GM19351 (cell line): ENCODE measurements at regions not wholly inside any gene's neighbourhood (a gene's known extent, or its start where the extent isn't known, plus 50 kb on each side); places are given as distances from the start of the nearest gene placed in this dataset.

Experiments
- ATAC-seq: cut with Tn5 transposase; IDR thresholded peaks from one replicate; pipeline ENCODE4 v1.9.1; 2021; ENCODE audit warnings: mild to moderate bottlenecking, moderate library complexity; ENCODE audit not compliant: unreplicated experiment

- ATAC-seq: no peak
Measured at GRCh38 chr5:87885758-87886157, 382.9 kb downstream of the TMEM161B start.

- no peak for ATAC-seq
Measured at GRCh38 chr5:87877495-87877894, 391.1 kb downstream of the TMEM161B start.

GRCh38 chr5:87877023-87877422, 391.6 kb downstream of the TMEM161B start:
- ATAC-seq: peak; percentile 68

GRCh38 chr5:87876616-87877015, 392.0 kb downstream of the TMEM161B start:
- peak; percentile 53 for ATAC-seq

- ATAC-seq: no peak
Measured at GRCh38 chr5:87872986-87873385, 395.7 kb downstream of the TMEM161B start.

GRCh38 chr5:87868792-87869191, 399.9 kb downstream of the TMEM161B start:
- ATAC-seq: no peak

- no peak for ATAC-seq
Measured at GRCh38 chr5:87867281-87867680, 401.4 kb downstream of the TMEM161B start.

GRCh38 chr5:87853541-87853940, 415.1 kb downstream of the TMEM161B start:
- ATAC-seq: no peak

- ATAC-seq: no peak
Measured at GRCh38 chr5:87851603-87852002, 417.0 kb downstream of the TMEM161B start.

GRCh38 chr5:87850843-87851242, 417.8 kb downstream of the TMEM161B start:
- peak; percentile 67 for ATAC-seq

GRCh38 chr5:87845734-87846133, 422.9 kb downstream of the TMEM161B start:
- ATAC-seq: no peak

GRCh38 chr5:87844866-87845265, 423.8 kb downstream of the TMEM161B start:
- ATAC-seq: no peak

- ATAC-seq: no peak
Measured at GRCh38 chr5:87844449-87844848, 424.2 kb downstream of the TMEM161B start.

- no peak for ATAC-seq
Measured at GRCh38 chr5:87836696-87837095, 424.0 kb upstream of the CCNH start.

GRCh38 chr5:87831499-87831898, 418.8 kb upstream of the CCNH start:
- no peak for ATAC-seq

- ATAC-seq: no peak
Measured at GRCh38 chr5:87829217-87829551, 416.5 kb upstream of the CCNH start.

GRCh38 chr5:87828545-87829216, 416.0 kb upstream of the CCNH start:
- ATAC-seq: no peak

- ATAC-seq: no peak
Measured at GRCh38 chr5:87827539-87827938, 414.8 kb upstream of the CCNH start.

GRCh38 chr5:87826507-87826906, 413.8 kb upstream of the CCNH start:
- no peak for ATAC-seq

- ATAC-seq: no peak
Measured at GRCh38 chr5:87825583-87825982, 412.9 kb upstream of the CCNH start.

GRCh38 chr5:87807783-87808182, 395.1 kb upstream of the CCNH start:
- no peak for ATAC-seq

GRCh38 chr5:87803352-87803751, 390.6 kb upstream of the CCNH start:
- no peak for ATAC-seq

GRCh38 chr5:87791869-87792268, 379.1 kb upstream of the CCNH start:
- ATAC-seq: no peak
